T-cell (primary cell): ENCODE measurements at regions not wholly inside any gene's neighbourhood (a gene's known extent, or its start where the extent isn't known, plus 50 kb on each side); places are given as distances from the start of the nearest gene placed in this dataset.
"Not testable (repeated sequence)": the region's sequence is repeated elsewhere in the genome, so short reads cannot be mapped to it uniquely, and the experiment has no call there.

Experiments
- ATAC-seq, 4 experiments: fragments of 200-7000 bp in 3 of 4; fragments of 150-1000 bp in 1 of 4; cut with Tn5 transposase; replicated peaks in 1 of 4; 1 replicate in 3 of 4; 2 replicates in 1 of 4; pipeline ENCODE4 v1.10.0; 2021; ENCODE audit warnings: moderate library complexity in 3 of 4, mild to moderate bottlenecking in 2 of 4, moderate number of reproducible peaks in 1 of 4
- CTCF ChIA-PET, 2 donors: fragments of 300-600 bp; sonication (Branson Sonifier 250); formaldehyde crosslinking; loops; one replicate each; lab custom pipeline; 2022; ENCODE audit warnings: antibody characterized with exemption in 2 of 2; lab: Charles Lee
- POLR2A ChIA-PET, 2 donors: fragments of 300-600 bp; sonication (Branson Sonifier 250); formaldehyde crosslinking; loops; one replicate each; lab custom pipeline; 2022; ENCODE audit warnings: antibody characterized with exemption in 2 of 2; lab: Charles Lee
- DNase-seq, 35 experiments: peaks; one replicate each; pipeline versions ENCODE4 v3.0.0 to v3.0.0-alpha.2; 2013 to 2023
- H3K27ac ChIP-seq: one replicate; pipeline ENCODE4 v1.5.1; 2013; ENCODE audit warnings: low read length
- H3K27me3 ChIP-seq, 2 experiments: replicated peaks in 1 of 2; 1 replicate in 1 of 2; 2 replicates in 1 of 2; pipeline versions ENCODE4 v1.6.1 to v1.7.0; 2013; ENCODE audit warnings: low read length in 1 of 2, mixed read lengths in 1 of 2; ENCODE audit not compliant: control insufficient read depth in 2 of 2, insufficient read depth in 2 of 2; ENCODE audit errors: extremely low read depth in 1 of 2
- H3K36me3 ChIP-seq, 2 donors: 1 replicate in 1 of 2; 2 replicates in 1 of 2; pipeline versions ENCODE4 v1.6.1 to v1.7.0; 2013; ENCODE audit warnings: low read length in 1 of 2; ENCODE audit not compliant: control insufficient read depth in 2 of 2, insufficient read depth in 1 of 2; ENCODE audit errors: extremely low read depth in 1 of 2
- H3K4me1 ChIP-seq, 2 experiments: 1 replicate in 1 of 2; 2 replicates in 1 of 2; pipeline versions ENCODE4 v1.6.1 to v1.7.0; 2013; ENCODE audit warnings: low read length in 2 of 2, mixed read lengths in 1 of 2; ENCODE audit not compliant: insufficient read depth in 2 of 2, control insufficient read depth in 1 of 2; ENCODE audit errors: extremely low read depth in 1 of 2
- H3K4me3 ChIP-seq, 2 donors: 1 replicate in 1 of 2; 2 replicates in 1 of 2; pipeline versions ENCODE4 v1.5.1 to v1.7.0; 2013; ENCODE audit warnings: mild to moderate bottlenecking in 2 of 2, low read length in 1 of 2, moderate library complexity in 1 of 2; ENCODE audit not compliant: control insufficient read depth in 1 of 2; ENCODE audit errors: extremely low read depth in 1 of 2
- H3K9me3 ChIP-seq: 2 replicates; pipeline ENCODE4 v1.7.0; 2013
- H3K27ac Mint-ChIP-seq, 2 donors: one replicate each; pipeline ENCODE4 v1.8.0; 2020 to 2021; ENCODE audit warnings: mild to moderate bottlenecking in 2 of 2, mixed read lengths in 2 of 2
- H3K27me3 Mint-ChIP-seq, 2 donors: one replicate each; pipeline ENCODE4 v1.8.0; 2021 to 2022; ENCODE audit warnings: mixed read lengths in 2 of 2
- H3K36me3 Mint-ChIP-seq: one replicate; pipeline ENCODE4 v1.8.0; 2021; ENCODE audit warnings: mixed read lengths
- H3K4me1 Mint-ChIP-seq, 3 donors: one replicate each; pipeline ENCODE4 v1.8.0; 2020 to 2022; ENCODE audit warnings: mixed read lengths in 3 of 3, mild to moderate bottlenecking in 1 of 3
- H3K4me3 Mint-ChIP-seq, 3 donors: one replicate each; pipeline ENCODE4 v1.8.0; 2020 to 2022; ENCODE audit warnings: mild to moderate bottlenecking in 3 of 3, mixed read lengths in 3 of 3, moderate library complexity in 3 of 3
- H3K9me3 Mint-ChIP-seq, 3 donors: one replicate each; pipeline ENCODE4 v1.8.0; 2020 to 2022; ENCODE audit warnings: mixed read lengths in 3 of 3
- WGBS: methylation state at CpG from one replicate; pipeline ENCODE4 v1.1.5; 2013; ENCODE audit warnings: missing lambda C conversion rate; ENCODE audit not compliant: insufficient coverage; 5-methylcytosine and 5-hydroxymethylcytosine counted together

GRCh38 chr11:67732045-67732787 is 57.8 kb upstream of the ALDH3B2 start:
- H3K27ac ChIP-seq: no peak overlapping the region
- peaks cover 0 to 11% of the 10 kb centered on the region in 2 experiments for H3K27me3 ChIP-seq
- ChIA-PET POLR2A (no interaction called here), CTCF (no interaction called here)
- H3K4me1 Mint-ChIP-seq: peaks cover 9 to 15% (median 11%) of the 10 kb centered on the region in 3 donors
- ATAC-seq (peak; percentile 77 to 96 (median 94)), DNase-seq (peak in 33 of 35 experiments; percentile 35 to 84 (median 62))
- H3K36me3 ChIP-seq: no peaks in the 10 kb centered on the region
- H3K4me1 ChIP-seq: peaks cover 0 to 8% of the 10 kb centered on the region in 2 experiments
- H3K36me3 Mint-ChIP-seq: no peaks in the 10 kb centered on the region
- H3K4me3 ChIP-seq: peak overlapping the region in 1 of 2 donors; percentile 24
- H3K9me3 Mint-ChIP-seq: no peaks in the 10 kb centered on the region
- no peak overlapping the region for H3K27ac Mint-ChIP-seq
- no peaks in the 10 kb centered on the region for H3K9me3 ChIP-seq
- WGBS: 13% methylated on average over 15 of the region's 42 CpGs
- peaks cover 31 to 33% of the 10 kb centered on the region in 2 donors for H3K27me3 Mint-ChIP-seq
- peak overlapping the region; percentile 67 to 77 (median 71) for H3K4me3 Mint-ChIP-seq

- Histone ChIP-seq H3K9me3 (no peaks in the 10 kb centered on the region), H3K4me3 (peak overlapping the region in 1 of 2 donors; percentile 24), H3K27me3 (peaks cover 0 to 11% of the 10 kb centered on the region in 2 experiments), H3K36me3 (no peaks in the 10 kb centered on the region), H3K4me1 (peaks cover 0 to 8% of the 10 kb centered on the region in 2 experiments), H3K27ac (no peak overlapping the region)
- peak overlapping the region; percentile 67 to 77 (median 71) for H3K4me3 Mint-ChIP-seq
- H3K27me3 Mint-ChIP-seq: peaks cover 30 to 31% of the 10 kb centered on the region in 2 donors
- ChIA-PET POLR2A (no interaction called here), CTCF (no interaction called here)
- no CpG with 5 or more reads among the region's 14 CpGs for WGBS
- H3K36me3 Mint-ChIP-seq: no peaks in the 10 kb centered on the region
- peak in 3 of 4 experiments; percentile 19 to 43 (median 40) for ATAC-seq
- peaks cover 9 to 16% (median 11%) of the 10 kb centered on the region in 3 donors for H3K4me1 Mint-ChIP-seq
- H3K9me3 Mint-ChIP-seq: no peaks in the 10 kb centered on the region
- no peak overlapping the region for H3K27ac Mint-ChIP-seq
- DNase-seq: peak in 1 of 35 experiments; percentile 9
These were observed 57.2 kb upstream of the ALDH3B2 start for GRCh38 chr11:67731583-67731982.

GRCh38 chr11:67728163-67728571 is 53.7 kb upstream of the ALDH3B2 start:
- POLR2A ChIA-PET, CTCF ChIA-PET, H3K4me1 ChIP-seq, H3K9me3 ChIP-seq, H3K4me3 Mint-ChIP-seq, H3K27ac ChIP-seq, DNase-seq, H3K36me3 ChIP-seq, H3K36me3 Mint-ChIP-seq, ATAC-seq, H3K9me3 Mint-ChIP-seq, H3K4me3 ChIP-seq, H3K27ac Mint-ChIP-seq: not testable (repeated sequence)
- Mint-ChIP-seq H3K27me3 (peaks cover 16 to 20% of the 10 kb centered on the region in 2 donors), H3K4me1 (peaks cover 9 to 16% (median 11%) of the 10 kb centered on the region in 3 donors)
- 90% methylated on average over 3 of the region's 3 CpGs for WGBS
- H3K27me3 ChIP-seq: peaks cover 0 to 11% of the 10 kb centered on the region in 2 experiments

GRCh38 chr11:67727066-67728040 is 52.9 kb upstream of the ALDH3B2 start:
- H3K4me3 ChIP-seq, H3K27ac ChIP-seq, H3K9me3 Mint-ChIP-seq, H3K4me1 ChIP-seq, H3K9me3 ChIP-seq, CTCF ChIA-PET, H3K4me3 Mint-ChIP-seq, POLR2A ChIA-PET, H3K36me3 Mint-ChIP-seq, H3K27ac Mint-ChIP-seq, H3K36me3 ChIP-seq, ATAC-seq: not testable (repeated sequence)
- DNase-seq: peak in 1 of 35 experiments; percentile 16
- H3K27me3 ChIP-seq: peaks cover 0 to 11% of the 10 kb centered on the region in 2 experiments
- Mint-ChIP-seq H3K4me1 (peaks cover 9 to 14% (median 10%) of the 10 kb centered on the region in 3 donors), H3K27me3 (peaks cover 8 to 12% of the 10 kb centered on the region in 2 donors)
- WGBS: no CpG with 5 or more reads among the region's 19 CpGs
